ENCODE measurements at regions not wholly inside any gene's neighbourhood (a gene's known extent, or its start where the extent isn't known, plus 50 kb on each side); places are given as distances from the start of the nearest gene placed in this dataset.

DNA sequence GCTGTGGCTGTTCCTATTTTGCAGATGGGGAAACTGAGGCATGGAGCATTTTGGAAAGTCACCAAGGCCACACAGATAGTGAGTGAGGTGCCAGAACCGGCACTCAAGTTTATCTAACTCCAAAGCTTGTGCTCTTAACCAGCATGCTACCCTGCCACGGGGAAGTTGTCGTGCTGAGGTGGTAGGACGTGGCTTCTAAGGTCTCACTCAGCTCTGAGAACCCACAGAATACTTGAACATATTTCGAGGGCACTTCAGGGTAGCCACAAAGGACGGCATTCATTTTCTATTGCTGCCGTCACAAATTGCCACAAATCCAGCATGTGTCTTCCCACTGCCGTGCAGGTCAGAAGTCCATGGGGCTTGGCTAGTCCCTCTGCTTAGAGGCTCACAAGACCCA lies 116.7 kb downstream of the OLFM1 start:
- TF ChIP-seq, protein P1, sequence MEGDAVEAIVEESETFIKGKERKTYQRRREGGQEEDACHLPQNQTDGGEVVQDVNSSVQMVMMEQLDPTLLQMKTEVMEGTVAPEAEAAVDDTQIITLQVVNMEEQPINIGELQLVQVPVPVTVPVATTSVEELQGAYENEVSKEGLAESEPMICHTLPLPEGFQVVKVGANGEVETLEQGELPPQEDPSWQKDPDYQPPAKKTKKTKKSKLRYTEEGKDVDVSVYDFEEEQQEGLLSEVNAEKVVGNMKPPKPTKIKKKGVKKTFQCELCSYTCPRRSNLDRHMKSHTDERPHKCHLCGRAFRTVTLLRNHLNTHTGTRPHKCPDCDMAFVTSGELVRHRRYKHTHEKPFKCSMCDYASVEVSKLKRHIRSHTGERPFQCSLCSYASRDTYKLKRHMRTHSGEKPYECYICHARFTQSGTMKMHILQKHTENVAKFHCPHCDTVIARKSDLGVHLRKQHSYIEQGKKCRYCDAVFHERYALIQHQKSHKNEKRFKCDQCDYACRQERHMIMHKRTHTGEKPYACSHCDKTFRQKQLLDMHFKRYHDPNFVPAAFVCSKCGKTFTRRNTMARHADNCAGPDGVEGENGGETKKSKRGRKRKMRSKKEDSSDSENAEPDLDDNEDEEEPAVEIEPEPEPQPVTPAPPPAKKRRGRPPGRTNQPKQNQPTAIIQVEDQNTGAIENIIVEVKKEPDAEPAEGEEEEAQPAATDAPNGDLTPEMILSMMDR (IDR thresholded peaks at IDR 0.05; ENCODE audit: insufficient read depth, low read length), result no peak
- TF ChIP-seq, protein P2, sequence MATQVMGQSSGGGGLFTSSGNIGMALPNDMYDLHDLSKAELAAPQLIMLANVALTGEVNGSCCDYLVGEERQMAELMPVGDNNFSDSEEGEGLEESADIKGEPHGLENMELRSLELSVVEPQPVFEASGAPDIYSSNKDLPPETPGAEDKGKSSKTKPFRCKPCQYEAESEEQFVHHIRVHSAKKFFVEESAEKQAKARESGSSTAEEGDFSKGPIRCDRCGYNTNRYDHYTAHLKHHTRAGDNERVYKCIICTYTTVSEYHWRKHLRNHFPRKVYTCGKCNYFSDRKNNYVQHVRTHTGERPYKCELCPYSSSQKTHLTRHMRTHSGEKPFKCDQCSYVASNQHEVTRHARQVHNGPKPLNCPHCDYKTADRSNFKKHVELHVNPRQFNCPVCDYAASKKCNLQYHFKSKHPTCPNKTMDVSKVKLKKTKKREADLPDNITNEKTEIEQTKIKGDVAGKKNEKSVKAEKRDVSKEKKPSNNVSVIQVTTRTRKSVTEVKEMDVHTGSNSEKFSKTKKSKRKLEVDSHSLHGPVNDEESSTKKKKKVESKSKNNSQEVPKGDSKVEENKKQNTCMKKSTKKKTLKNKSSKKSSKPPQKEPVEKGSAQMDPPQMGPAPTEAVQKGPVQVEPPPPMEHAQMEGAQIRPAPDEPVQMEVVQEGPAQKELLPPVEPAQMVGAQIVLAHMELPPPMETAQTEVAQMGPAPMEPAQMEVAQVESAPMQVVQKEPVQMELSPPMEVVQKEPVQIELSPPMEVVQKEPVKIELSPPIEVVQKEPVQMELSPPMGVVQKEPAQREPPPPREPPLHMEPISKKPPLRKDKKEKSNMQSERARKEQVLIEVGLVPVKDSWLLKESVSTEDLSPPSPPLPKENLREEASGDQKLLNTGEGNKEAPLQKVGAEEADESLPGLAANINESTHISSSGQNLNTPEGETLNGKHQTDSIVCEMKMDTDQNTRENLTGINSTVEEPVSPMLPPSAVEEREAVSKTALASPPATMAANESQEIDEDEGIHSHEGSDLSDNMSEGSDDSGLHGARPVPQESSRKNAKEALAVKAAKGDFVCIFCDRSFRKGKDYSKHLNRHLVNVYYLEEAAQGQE (IDR thresholded peaks at IDR 0.05; ENCODE audit: insufficient replicate concordance, low read depth), result no peak
